Ishikawa (cell line): ENCODE measurements at regions not wholly inside any gene's neighbourhood (a gene's known extent, or its start where the extent isn't known, plus 50 kb on each side); places are given as distances from the start of the nearest gene placed in this dataset.

Experiments used
- CEBPB ChIP-seq: IDR thresholded peaks from 2 replicates; pipeline ENCODE4 v1.6.1; 2012
- EP300 ChIP-seq: IDR thresholded peaks from 2 replicates; pipeline ENCODE4 v1.6.1; 2012; ENCODE audit warnings: borderline replicate concordance

- TF ChIP-seq EP300, result no peak
- no peak for TF ChIP-seq CEBPB
These were observed 196.4 kb downstream of the NSUN3 start for GRCh38 chr3:94259291-94259690.
